Sigmoid colon (tissue), 3 donors: ENCODE measurements at regions not wholly inside any gene's neighbourhood (a gene's known extent, or its start where the extent isn't known, plus 50 kb on each side); places are given as distances from the start of the nearest gene placed in this dataset.

Experiments
- CTCF ChIP-seq, 4 experiments: fragments of 450-650 bp in 3 of 4; fragments of 200-600 bp in 1 of 4; IDR thresholded peaks; one replicate each; pipeline ENCODE4 v1.5.1; 2016 to 2019; ENCODE audit warnings: antibody characterized with exemption in 4 of 4, mild to moderate bottlenecking in 3 of 4, moderate library complexity in 2 of 4
- POLR2A ChIP-seq, 2 donors: fragments of 450-650 bp; IDR thresholded peaks; one replicate each; pipeline ENCODE4 v1.6.1; 2016; ENCODE audit warnings: antibody characterized with exemption in 2 of 2, mild to moderate bottlenecking in 2 of 2, moderate library complexity in 2 of 2

GRCh38 chr2:37771600-37772088, 100.2 kb upstream of the CDC42EP3 start:
- no peak for TF ChIP-seq POLR2A (IDR thresholded peaks at IDR 0.05)
- TF ChIP-seq CTCF (IDR thresholded peaks at IDR 0.05) = no peak
